IMR-90 (cell line): ENCODE measurements at regions not wholly inside any gene's neighbourhood (a gene's known extent, or its start where the extent isn't known, plus 50 kb on each side); places are given as distances from the start of the nearest gene placed in this dataset.

Experiments used
- ATAC-seq: fragments of 200-7000 bp; cut with Tn5 transposase; 2 replicates; pipeline ENCODE4 v1.9.1; 2020; ENCODE audit warnings: low read depth, mild to moderate bottlenecking, moderate library complexity
- BruUV-seq: library from RNA; stranded (reverse); fragments of 400-500 nt; replicated peaks from 2 replicates; lab custom pipeline; 2021; lab: Mats Ljungman, UMichigan
- CTCF ChIA-PET: fragments of 300-600 bp; formaldehyde crosslinking; extraction: SDS; loops from one replicate; lab custom pipeline; 2021; ENCODE audit warnings: antibody characterized with exemption; lab: Yijun Ruan, JAX
- POLR2A ChIA-PET: fragments of 300-600 bp; sonication (Branson Sonifier 250); formaldehyde crosslinking; loops from one replicate; lab custom pipeline; 2022; ENCODE audit warnings: antibody characterized with exemption; ENCODE audit not compliant: unreplicated experiment; lab: Charles Lee
- DNase-seq: peaks from one replicate; pipeline ENCODE4 v3.0.0; 2013
- H2AFZ ChIP-seq: replicated peaks from 2 replicates; pipeline ENCODE3; 2013; ENCODE audit warnings: low read length, mild to moderate bottlenecking; ENCODE audit not compliant: poor library complexity
- H2AK5ac ChIP-seq: 2 replicates; pipeline ENCODE4 v1.6.1; 2013; ENCODE audit warnings: low read depth, low read length, inconsistent platforms
- H2AK9ac ChIP-seq: replicated peaks from 2 replicates; pipeline ENCODE3; 2013; ENCODE audit warnings: mild to moderate bottlenecking, low read depth, low read length, moderate library complexity; ENCODE audit not compliant: poor library complexity
- H2BK120ac ChIP-seq: 2 replicates; pipeline ENCODE4 v1.6.1; 2013; ENCODE audit warnings: low read depth, low read length, inconsistent platforms
- H2BK15ac ChIP-seq: 3 replicates; pipeline ENCODE4 v1.6.1; 2013; ENCODE audit warnings: low read depth, low read length, inconsistent platforms
- H2BK20ac ChIP-seq: 2 replicates; pipeline ENCODE4 v1.6.1; 2013; ENCODE audit warnings: low read depth, mild to moderate bottlenecking, inconsistent platforms, low read length, moderate library complexity
- H2BK5ac ChIP-seq: 2 replicates; pipeline ENCODE4 v1.6.1; 2013; ENCODE audit warnings: mild to moderate bottlenecking, low read depth, low read length, inconsistent platforms; ENCODE audit not compliant: poor library complexity, severe bottlenecking
- H3K14ac ChIP-seq: replicated peaks from 2 replicates; pipeline ENCODE4 v1.6.1; 2013; ENCODE audit warnings: low read depth, low read length, inconsistent platforms
- H3K18ac ChIP-seq: 2 replicates; pipeline ENCODE4 v1.6.1; 2013; ENCODE audit warnings: low read depth, low read length, control low read depth
- H3K23ac ChIP-seq: 2 replicates; pipeline ENCODE4 v1.6.1; 2013; ENCODE audit warnings: low read depth, low read length, inconsistent platforms
- H3K27ac ChIP-seq: 2 replicates; pipeline ENCODE4 v1.5.1; 2013; ENCODE audit warnings: mild to moderate bottlenecking, control low read depth, low read length; ENCODE audit not compliant: insufficient read depth
- H3K27me3 ChIP-seq: 2 replicates; pipeline ENCODE4 v1.6.1; 2013; ENCODE audit warnings: low read length; ENCODE audit not compliant: control insufficient read depth, insufficient read depth
- H3K36me3 ChIP-seq: 2 replicates; pipeline ENCODE4 v1.6.1; 2013; ENCODE audit warnings: low read length, mixed read lengths; ENCODE audit not compliant: control insufficient read depth, insufficient read depth
- H3K4ac ChIP-seq: 2 replicates; pipeline ENCODE4 v1.6.1; 2013; ENCODE audit warnings: low read depth, low read length, inconsistent platforms
- H3K4me1 ChIP-seq: 2 replicates; pipeline ENCODE4 v1.6.1; 2013; ENCODE audit warnings: low read length, mixed read lengths; ENCODE audit not compliant: control insufficient read depth, insufficient read depth
- H3K4me2 ChIP-seq: 2 replicates; pipeline ENCODE4 v1.6.1; 2013; ENCODE audit warnings: low read depth, mild to moderate bottlenecking, control low read depth, low read length, moderate library complexity
- H3K4me3 ChIP-seq: 2 replicates; pipeline ENCODE4 v1.5.1; 2013; ENCODE audit warnings: low read depth, mild to moderate bottlenecking, control low read depth, low read length, moderate library complexity; ENCODE audit not compliant: insufficient read depth
- H3K56ac ChIP-seq: 2 replicates; pipeline ENCODE4 v1.6.1; 2013; ENCODE audit warnings: low read length, inconsistent platforms; ENCODE audit not compliant: insufficient read depth; ENCODE audit errors: extremely low read depth
- H3K79me1 ChIP-seq, 2 experiments: 2 replicates each; pipeline ENCODE4 v1.6.1; 2013; ENCODE audit warnings: low read length in 2 of 2, inconsistent platforms in 1 of 2, low read depth in 1 of 2
- H3K9ac ChIP-seq: 2 replicates; pipeline ENCODE4 v1.6.1; 2013; ENCODE audit warnings: low read depth, low read length, control low read depth
- H3K9me1 ChIP-seq: 2 replicates; pipeline ENCODE4 v1.6.1; 2013; ENCODE audit warnings: low read length, inconsistent platforms; ENCODE audit not compliant: insufficient read depth
- H3K9me3 ChIP-seq: 2 replicates; pipeline ENCODE4 v1.6.1; 2013; ENCODE audit warnings: low read length; ENCODE audit not compliant: control insufficient read depth, insufficient read depth
- H4K20me1 ChIP-seq: 2 replicates; pipeline ENCODE4 v1.6.1; 2013; ENCODE audit warnings: low read length, inconsistent platforms; ENCODE audit not compliant: insufficient read depth
- H4K5ac ChIP-seq: 2 replicates; pipeline ENCODE4 v1.6.1; 2013; ENCODE audit warnings: mild to moderate bottlenecking, low read depth, low read length, control low read depth
- H4K8ac ChIP-seq, 2 experiments: 2 replicates each; pipeline ENCODE4 v1.6.1; 2013; ENCODE audit warnings: low read depth in 2 of 2, low read length in 2 of 2, control low read depth in 1 of 2, inconsistent platforms in 1 of 2
- H4K91ac ChIP-seq: 2 replicates; pipeline ENCODE4 v1.6.1; 2013; ENCODE audit warnings: low read depth, low read length, inconsistent platforms; ENCODE audit not compliant: insufficient read depth
- POLR2A ChIP-seq: IDR thresholded peaks from 2 replicates; pipeline ENCODE4 v1.6.1; 2012; ENCODE audit warnings: mild to moderate bottlenecking, low read depth, low read length
- RAD21 ChIP-seq: IDR thresholded peaks from 2 replicates; pipeline ENCODE4 v1.6.1; 2012; ENCODE audit warnings: low read length, improper control_type of control experiment
- RCOR1 ChIP-seq: IDR thresholded peaks from 2 replicates; pipeline ENCODE4 v1.6.1; 2012; ENCODE audit warnings: mild to moderate bottlenecking, low read length, improper control_type of control experiment; ENCODE audit not compliant: insufficient replicate concordance
- WGBS, 2 experiments: methylation state at CpG; one replicate each; pipeline versions ENCODE4 v1.1.5 to v1.1.7; 2013; ENCODE audit warnings: missing lambda C conversion rate in 2 of 2; ENCODE audit not compliant: insufficient read length in 1 of 2; ENCODE audit errors: extremely low coverage in 2 of 2; 5-methylcytosine and 5-hydroxymethylcytosine counted together
- dilution Hi-C: fragments of 300-500 bp; cut with HindIII; formaldehyde crosslinking; loops from one replicate; pipeline ENCODE4 v1.14.3; 2018; ENCODE audit warnings: low sequenced_read_pairs; ENCODE audit not compliant: unreplicated experiment
- in situ Hi-C: fragments of 300-500 bp; cut with MboI; formaldehyde crosslinking; loops from 3 replicates; pipeline ENCODE4 v1.14.3; 2019; ENCODE audit warnings: low sequenced_read_pairs, inconsistent platforms, mixed read lengths
- intact Hi-C: fragments of 100-400 bp; cut with micrococcal nuclease; formaldehyde crosslinking; loops from 2 replicates; pipeline ENCODE4 v1.10.0; 2022
- TF ChIP-seq, protein P1 (sequence below): fragments of 150-350 bp; IDR thresholded peaks from 2 replicates; pipeline ENCODE4 v1.6.1; 2016; ENCODE audit warnings: low read depth, mild to moderate bottlenecking, low read length, moderate library complexity, borderline replicate concordance
- TF ChIP-seq, protein P2 (sequence below): fragments of 150-350 bp; IDR thresholded peaks from 2 replicates; pipeline ENCODE4 v1.6.1; 2017; ENCODE audit warnings: mild to moderate bottlenecking, antibody characterized with exemption, low read length, low read depth

DNA sequence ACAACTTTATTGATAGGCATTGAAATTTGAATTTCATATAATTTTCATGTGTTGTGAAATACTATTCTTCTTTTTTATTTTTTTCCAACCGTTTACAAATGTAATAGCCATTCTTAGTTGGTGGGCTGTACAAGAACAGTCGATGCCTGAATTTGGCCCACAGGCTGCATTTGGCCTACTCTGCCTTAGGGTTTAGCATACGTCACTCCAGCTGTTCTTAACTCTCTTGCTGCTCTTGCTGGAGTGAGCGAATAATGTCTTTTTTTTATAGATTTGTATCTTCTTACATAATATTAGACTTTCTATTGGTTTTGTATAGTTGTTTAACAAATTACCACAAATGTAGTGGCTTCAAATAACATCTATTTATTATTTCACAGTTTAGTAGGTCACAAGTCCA, 163.4 kb upstream of the MKI67 start:
- ChIA-PET CTCF (no interaction called here), POLR2A (no interaction called here)
- H3K36me3 ChIP-seq = no peaks in the 10 kb centered on the region
- no peak overlapping the region for H4K5ac ChIP-seq
- no peak overlapping the region for H3K14ac ChIP-seq
- H3K4ac ChIP-seq = no peak overlapping the region
- WGBS, 2 experiments = no CpG with 5 or more reads among the region's 4 CpGs
- H2AFZ ChIP-seq = no peak overlapping the region
- H3K9me3 ChIP-seq = peaks cover 28% of the 10 kb centered on the region
- H3K4me3 ChIP-seq = no peak overlapping the region
- H3K9ac ChIP-seq = no peak overlapping the region
- no peak overlapping the region for H3K23ac ChIP-seq
- H3K4me1 ChIP-seq = no peaks in the 10 kb centered on the region
- no peaks in the 10 kb centered on the region for H3K79me1 ChIP-seq
- H3K27me3 ChIP-seq = no peaks in the 10 kb centered on the region
- H3K9me1 ChIP-seq = no peaks in the 10 kb centered on the region
- TF ChIP-seq RCOR1 = no peak
- TF ChIP-seq, protein P1, sequence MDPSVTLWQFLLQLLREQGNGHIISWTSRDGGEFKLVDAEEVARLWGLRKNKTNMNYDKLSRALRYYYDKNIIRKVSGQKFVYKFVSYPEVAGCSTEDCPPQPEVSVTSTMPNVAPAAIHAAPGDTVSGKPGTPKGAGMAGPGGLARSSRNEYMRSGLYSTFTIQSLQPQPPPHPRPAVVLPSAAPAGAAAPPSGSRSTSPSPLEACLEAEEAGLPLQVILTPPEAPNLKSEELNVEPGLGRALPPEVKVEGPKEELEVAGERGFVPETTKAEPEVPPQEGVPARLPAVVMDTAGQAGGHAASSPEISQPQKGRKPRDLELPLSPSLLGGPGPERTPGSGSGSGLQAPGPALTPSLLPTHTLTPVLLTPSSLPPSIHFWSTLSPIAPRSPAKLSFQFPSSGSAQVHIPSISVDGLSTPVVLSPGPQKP = no peak
- TF ChIP-seq, protein P2, sequence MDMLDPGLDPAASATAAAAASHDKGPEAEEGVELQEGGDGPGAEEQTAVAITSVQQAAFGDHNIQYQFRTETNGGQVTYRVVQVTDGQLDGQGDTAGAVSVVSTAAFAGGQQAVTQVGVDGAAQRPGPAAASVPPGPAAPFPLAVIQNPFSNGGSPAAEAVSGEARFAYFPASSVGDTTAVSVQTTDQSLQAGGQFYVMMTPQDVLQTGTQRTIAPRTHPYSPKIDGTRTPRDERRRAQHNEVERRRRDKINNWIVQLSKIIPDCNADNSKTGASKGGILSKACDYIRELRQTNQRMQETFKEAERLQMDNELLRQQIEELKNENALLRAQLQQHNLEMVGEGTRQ = no peak
- no peak for TF ChIP-seq POLR2A
- no peak for TF ChIP-seq RAD21
- dilution Hi-C loops = no loop called here
- intact Hi-C loops = no loop called here
- no peak overlapping the region for H3K27ac ChIP-seq
- BruUV-seq = no TSS peak
- H4K91ac ChIP-seq = no peak overlapping the region
- no peak overlapping the region for H3K4me2 ChIP-seq
- no peak overlapping the region for H3K56ac ChIP-seq
- no peak overlapping the region for H2AK9ac ChIP-seq
- no peak overlapping the region for H2BK5ac ChIP-seq
- in situ Hi-C loops = no loop called here
- H2BK20ac ChIP-seq = no peak overlapping the region
- no peak overlapping the region for H2BK15ac ChIP-seq
- H2BK120ac ChIP-seq = no peak overlapping the region
- H4K8ac ChIP-seq = no peak overlapping the region
- no peaks in the 10 kb centered on the region for H4K20me1 ChIP-seq
- ATAC-seq = no peak
- no peak for DNase-seq
- H2AK5ac ChIP-seq = no peak overlapping the region
- H3K18ac ChIP-seq = no peak overlapping the region
